ENCODE measurements at regions not wholly inside any gene's neighbourhood (a gene's known extent, or its start where the extent isn't known, plus 50 kb on each side); places are given as distances from the start of the nearest gene placed in this dataset.
A peak's percentile ranks its signal among the peaks of the same experiment; 100 is the strongest.
"Not testable (repeated sequence)": the region's sequence is repeated elsewhere in the genome, so short reads cannot be mapped to it uniquely, and the experiment has no call there.

DNA sequence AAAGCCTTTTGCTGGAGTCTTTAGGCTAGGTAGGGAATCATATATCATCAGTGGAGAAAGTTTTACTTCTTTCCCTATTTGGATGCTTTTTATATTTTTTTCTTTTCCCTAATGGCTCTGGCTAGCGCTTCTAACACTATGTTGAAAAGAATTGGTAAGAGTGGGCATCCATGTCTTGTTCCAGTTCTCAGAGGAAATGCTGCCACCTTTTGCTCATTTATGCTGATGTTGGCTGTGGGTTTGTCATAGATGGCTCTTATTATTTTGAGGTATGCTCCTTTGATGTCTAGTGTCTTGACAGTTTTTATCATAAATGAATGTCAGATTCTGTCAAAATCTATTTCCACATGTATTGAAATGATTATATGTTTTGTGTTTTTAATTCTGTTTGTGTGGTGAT lies 1544.1 kb downstream of the REEP3 start:
- no peak overlapping the region for H3K27ac Mint-ChIP-seq
- Histone ChIP-seq H3K27me3 (ENCODE audit: control insufficient read depth, insufficient read depth, low read length) (no peaks in the 10 kb centered on the region), H3K36me3 (ENCODE audit: control insufficient read depth, insufficient read depth, low read length) (no peaks in the 10 kb centered on the region), H3K4me1 (ENCODE audit: control insufficient read depth, insufficient read depth, low read length, poor library complexity, severe bottlenecking) (no peaks in the 10 kb centered on the region), H3K9me3 (ENCODE audit: control insufficient read depth in 2 of 2, low read length in 2 of 2) (no peaks in the 10 kb centered on the region), H3K27ac (ENCODE audit: insufficient read depth, low read length, poor library complexity, severe bottlenecking) (no peak overlapping the region), H3K4me3 (ENCODE audit: low read depth, low read length) (no peak overlapping the region)
- no peak for ATAC-seq (ENCODE audit: low read depth in 2 of 2)
- H3K4me3 Mint-ChIP-seq, result no peak overlapping the region
- no peaks in the 10 kb centered on the region for H3K4me1 Mint-ChIP-seq
- H3K27me3 Mint-ChIP-seq, result no peaks in the 10 kb centered on the region
- H3K36me3 Mint-ChIP-seq, result no peaks in the 10 kb centered on the region
- peaks cover 0 to 6% (median 1%) of the 10 kb centered on the region in 7 donors for H3K9me3 Mint-ChIP-seq
- no peak for DNase-seq

DNA sequence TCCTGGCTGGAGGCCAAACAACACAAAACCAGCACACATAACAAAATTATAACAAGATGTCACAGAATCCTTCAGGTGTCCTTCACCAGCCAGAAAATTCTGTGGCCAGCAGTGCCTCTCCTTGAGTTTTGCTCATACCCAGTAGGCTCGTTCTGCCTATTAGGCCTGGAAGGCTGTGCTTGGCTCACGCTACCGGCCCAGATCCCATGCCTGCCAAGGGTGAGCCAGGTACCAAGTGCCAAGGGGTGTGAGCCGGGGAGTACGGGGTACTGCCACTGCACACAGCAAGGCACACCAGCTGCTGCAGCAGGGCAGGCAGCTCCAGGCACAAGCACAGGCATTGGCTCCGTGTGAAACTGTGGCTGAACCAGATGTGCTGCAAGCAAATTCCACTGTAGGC lies 1562.0 kb downstream of the REEP3 start:
- no peak overlapping the region for H3K4me3 Mint-ChIP-seq
- no peaks in the 10 kb centered on the region for H3K27me3 ChIP-seq (ENCODE audit: control insufficient read depth, insufficient read depth, low read length)
- ATAC-seq (ENCODE audit: low read depth in 2 of 2), result no peak
- H3K4me3 ChIP-seq (ENCODE audit: low read depth, low read length), result no peak overlapping the region
- peaks cover 0 to 10% (median 8%) of the 10 kb centered on the region in 7 donors for H3K9me3 Mint-ChIP-seq
- peaks cover 0 to 5% (median 0%) of the 10 kb centered on the region in 4 donors for H3K4me1 Mint-ChIP-seq
- no peaks in the 10 kb centered on the region for H3K36me3 Mint-ChIP-seq
- no peaks in the 10 kb centered on the region for H3K36me3 ChIP-seq (ENCODE audit: control insufficient read depth, insufficient read depth, low read length)
- no peaks in the 10 kb centered on the region for H3K27me3 Mint-ChIP-seq
- H3K9me3 ChIP-seq (ENCODE audit: control insufficient read depth in 2 of 2, low read length in 2 of 2), result peaks cover 0 to 14% of the 10 kb centered on the region in 2 experiments
- no peak overlapping the region for H3K27ac ChIP-seq (ENCODE audit: insufficient read depth, low read length, poor library complexity, severe bottlenecking)
- H3K4me1 ChIP-seq (ENCODE audit: control insufficient read depth, insufficient read depth, low read length, poor library complexity, severe bottlenecking), result no peaks in the 10 kb centered on the region
- H3K27ac Mint-ChIP-seq, result no peak overlapping the region
- no peak for DNase-seq

DNA sequence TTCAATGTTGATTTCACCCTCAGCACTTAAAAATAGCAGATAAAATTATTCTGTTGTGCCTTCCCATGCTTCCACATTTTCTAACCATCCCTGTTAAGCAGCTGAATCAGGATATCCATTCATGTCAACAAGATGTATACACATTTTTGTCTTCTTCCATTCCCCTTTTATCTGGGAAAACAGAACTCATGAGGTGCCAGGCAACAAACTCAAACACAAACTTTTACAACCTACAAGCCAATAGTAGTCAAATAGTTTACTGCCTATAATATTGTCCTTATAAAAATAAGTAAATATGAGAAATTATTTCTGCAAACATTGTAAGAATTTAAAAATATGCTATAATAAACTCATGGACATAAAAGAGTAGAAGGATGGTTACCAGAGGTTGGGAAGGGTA lies 1569.8 kb downstream of the REEP3 start:
- DNase-seq, result no peak
- H3K36me3 ChIP-seq (ENCODE audit: control insufficient read depth, insufficient read depth, low read length), result no peaks in the 10 kb centered on the region
- no peaks in the 10 kb centered on the region for H3K4me1 ChIP-seq (ENCODE audit: control insufficient read depth, insufficient read depth, low read length, poor library complexity, severe bottlenecking)
- H3K27ac Mint-ChIP-seq, result peak overlapping the region in 1 of 3 donors; percentile 43
- peaks cover 0 to 13% (median 1%) of the 10 kb centered on the region in 7 donors for H3K9me3 Mint-ChIP-seq
- no peaks in the 10 kb centered on the region for H3K36me3 Mint-ChIP-seq
- no peak for ATAC-seq (ENCODE audit: low read depth in 2 of 2)
- no peak overlapping the region for H3K4me3 Mint-ChIP-seq
- no peaks in the 10 kb centered on the region for H3K4me1 Mint-ChIP-seq
- no peaks in the 10 kb centered on the region for H3K27me3 ChIP-seq (ENCODE audit: control insufficient read depth, insufficient read depth, low read length)
- H3K4me3 ChIP-seq (ENCODE audit: low read depth, low read length), result no peak overlapping the region
- H3K27ac ChIP-seq (ENCODE audit: insufficient read depth, low read length, poor library complexity, severe bottlenecking), result no peak overlapping the region
- no peaks in the 10 kb centered on the region for H3K9me3 ChIP-seq (ENCODE audit: control insufficient read depth in 2 of 2, low read length in 2 of 2)
- no peaks in the 10 kb centered on the region for H3K27me3 Mint-ChIP-seq

DNA sequence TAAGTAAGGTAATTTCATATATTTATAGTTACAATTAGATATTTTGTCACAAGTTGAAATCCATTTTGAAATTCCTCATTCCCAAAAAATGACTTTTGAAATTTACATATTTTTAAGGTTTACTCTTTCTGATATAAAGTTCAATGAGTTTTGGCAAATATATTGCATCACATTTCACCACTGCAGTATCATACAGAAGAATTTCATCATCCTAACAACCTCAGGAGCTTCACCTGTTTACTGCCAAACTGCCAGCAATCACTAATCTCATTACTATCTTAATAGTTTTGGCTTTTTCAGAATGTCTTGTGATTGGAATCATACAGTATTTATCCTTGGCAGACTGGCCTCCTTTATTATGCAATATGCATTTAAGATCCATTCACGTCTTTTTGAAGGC lies 1578.9 kb downstream of the REEP3 start:
- no peak overlapping the region for H3K4me3 ChIP-seq (ENCODE audit: low read depth, low read length)
- DNase-seq, result no peak

DNA sequence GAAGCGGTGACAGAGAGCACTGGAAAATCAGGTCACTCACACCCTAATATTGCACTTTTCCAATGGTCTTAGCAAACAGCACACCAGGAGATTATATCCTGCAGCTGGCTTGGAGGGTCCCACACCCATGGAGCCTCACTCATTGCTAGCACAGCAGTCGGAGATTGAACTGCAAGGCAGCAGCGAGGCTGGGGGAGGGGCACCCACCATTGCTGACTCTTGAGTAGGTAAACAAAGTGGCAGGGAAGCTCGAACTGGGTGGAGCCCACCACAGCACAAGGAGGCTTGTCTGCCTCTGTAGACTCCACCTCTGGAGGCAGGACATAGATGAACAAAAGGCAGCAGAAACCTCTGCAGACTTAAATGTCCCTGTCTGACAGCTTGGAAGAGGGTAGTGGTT lies 1579.7 kb downstream of the REEP3 start:
- H3K27ac ChIP-seq (ENCODE audit: insufficient read depth, low read length, poor library complexity, severe bottlenecking); H3K4me1 Mint-ChIP-seq; H3K27me3 Mint-ChIP-seq; H3K36me3 Mint-ChIP-seq; H3K9me3 ChIP-seq (ENCODE audit: control insufficient read depth in 2 of 2, low read length in 2 of 2); H3K27me3 ChIP-seq (ENCODE audit: control insufficient read depth, insufficient read depth, low read length); H3K27ac Mint-ChIP-seq; H3K36me3 ChIP-seq (ENCODE audit: control insufficient read depth, insufficient read depth, low read length); H3K4me3 Mint-ChIP-seq; H3K4me3 ChIP-seq (ENCODE audit: low read depth, low read length); ATAC-seq (ENCODE audit: low read depth in 2 of 2); H3K4me1 ChIP-seq (ENCODE audit: control insufficient read depth, insufficient read depth, low read length, poor library complexity, severe bottlenecking); DNase-seq: not testable (repeated sequence)
- H3K9me3 Mint-ChIP-seq, result peaks cover 0 to 22% (median 4%) of the 10 kb centered on the region in 7 donors

More for the DNA sequence above, 1578.9 kb downstream of the REEP3 start:
- no peaks in the 10 kb centered on the region for H3K4me1 Mint-ChIP-seq
- Histone ChIP-seq H3K9me3 (ENCODE audit: control insufficient read depth in 2 of 2, low read length in 2 of 2) (no peaks in the 10 kb centered on the region), H3K27ac (ENCODE audit: insufficient read depth, low read length, poor library complexity, severe bottlenecking) (no peak overlapping the region), H3K4me1 (ENCODE audit: control insufficient read depth, insufficient read depth, low read length, poor library complexity, severe bottlenecking) (no peaks in the 10 kb centered on the region), H3K27me3 (ENCODE audit: control insufficient read depth, insufficient read depth, low read length) (no peaks in the 10 kb centered on the region), H3K36me3 (ENCODE audit: control insufficient read depth, insufficient read depth, low read length) (no peaks in the 10 kb centered on the region)
- H3K36me3 Mint-ChIP-seq, result no peaks in the 10 kb centered on the region
- H3K27ac Mint-ChIP-seq, result no peak overlapping the region
- peaks cover 0 to 19% (median 2%) of the 10 kb centered on the region in 7 donors for H3K9me3 Mint-ChIP-seq
- no peak overlapping the region for H3K4me3 Mint-ChIP-seq
- ATAC-seq (ENCODE audit: low read depth in 2 of 2), result no peak
- no peaks in the 10 kb centered on the region for H3K27me3 Mint-ChIP-seq

DNA sequence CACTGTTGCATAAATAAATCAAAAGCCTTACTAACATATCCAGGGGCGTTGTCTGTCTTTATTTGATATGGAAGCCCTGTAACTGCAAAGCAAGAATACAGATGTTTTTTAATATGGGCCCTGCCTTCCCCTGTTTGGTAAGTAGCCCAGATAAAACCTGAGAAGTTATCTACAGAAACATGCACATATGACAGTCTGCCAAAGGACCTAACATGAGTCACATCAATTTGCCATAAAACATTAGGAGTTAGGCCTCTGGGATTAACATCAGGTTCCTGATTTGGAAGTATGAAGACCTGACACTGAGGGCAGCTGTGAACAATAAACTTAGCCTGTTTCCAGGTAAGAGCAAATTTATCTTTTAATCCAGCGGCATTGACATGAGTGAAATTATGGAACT lies 1588.8 kb downstream of the REEP3 start:
- Histone ChIP-seq H3K27ac (ENCODE audit: insufficient read depth, low read length, poor library complexity, severe bottlenecking) (no peak overlapping the region), H3K36me3 (ENCODE audit: control insufficient read depth, insufficient read depth, low read length) (no peaks in the 10 kb centered on the region), H3K4me1 (ENCODE audit: control insufficient read depth, insufficient read depth, low read length, poor library complexity, severe bottlenecking) (no peaks in the 10 kb centered on the region), H3K9me3 (ENCODE audit: control insufficient read depth in 2 of 2, low read length in 2 of 2) (no peaks in the 10 kb centered on the region), H3K27me3 (ENCODE audit: control insufficient read depth, insufficient read depth, low read length) (no peaks in the 10 kb centered on the region), H3K4me3 (ENCODE audit: low read depth, low read length) (no peak overlapping the region)
- DNase-seq (no peak), ATAC-seq (ENCODE audit: low read depth in 2 of 2) (no peak)
- Mint-ChIP-seq H3K27me3 (no peaks in the 10 kb centered on the region), H3K27ac (no peak overlapping the region), H3K9me3 (peaks cover 4 to 33% (median 7%) of the 10 kb centered on the region in 7 donors), H3K4me1 (no peaks in the 10 kb centered on the region), H3K4me3 (no peak overlapping the region), H3K36me3 (no peaks in the 10 kb centered on the region)

DNA sequence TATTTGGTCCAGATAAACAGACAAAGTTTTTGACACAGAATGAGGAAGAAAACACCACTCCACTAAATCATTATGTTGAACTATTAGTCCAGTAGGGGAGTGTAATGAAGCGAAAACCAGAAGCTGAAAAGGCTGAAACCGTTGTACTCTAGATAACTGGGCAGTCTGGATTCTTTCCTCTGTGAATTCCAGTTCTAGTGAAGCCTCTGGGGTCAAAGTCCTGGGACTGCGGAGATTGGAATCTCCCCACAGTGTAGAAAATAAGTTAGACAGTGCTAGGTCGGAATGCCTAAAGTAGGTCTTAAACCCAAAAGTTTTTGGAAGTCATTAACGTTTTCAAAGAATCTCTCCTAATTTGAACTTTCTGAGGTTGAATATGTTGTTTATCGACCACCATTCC lies 1589.9 kb downstream of the REEP3 start:
- peaks cover 3 to 33% (median 7%) of the 10 kb centered on the region in 7 donors for H3K9me3 Mint-ChIP-seq
- H3K9me3 ChIP-seq (ENCODE audit: control insufficient read depth in 2 of 2, low read length in 2 of 2); H3K4me1 Mint-ChIP-seq; H3K27me3 ChIP-seq (ENCODE audit: control insufficient read depth, insufficient read depth, low read length); H3K4me1 ChIP-seq (ENCODE audit: control insufficient read depth, insufficient read depth, low read length, poor library complexity, severe bottlenecking); H3K27ac Mint-ChIP-seq; H3K4me3 ChIP-seq (ENCODE audit: low read depth, low read length); ATAC-seq (ENCODE audit: low read depth in 2 of 2); H3K27me3 Mint-ChIP-seq; H3K36me3 ChIP-seq (ENCODE audit: control insufficient read depth, insufficient read depth, low read length); H3K4me3 Mint-ChIP-seq; DNase-seq; H3K27ac ChIP-seq (ENCODE audit: insufficient read depth, low read length, poor library complexity, severe bottlenecking); H3K36me3 Mint-ChIP-seq: not testable (repeated sequence)

DNA sequence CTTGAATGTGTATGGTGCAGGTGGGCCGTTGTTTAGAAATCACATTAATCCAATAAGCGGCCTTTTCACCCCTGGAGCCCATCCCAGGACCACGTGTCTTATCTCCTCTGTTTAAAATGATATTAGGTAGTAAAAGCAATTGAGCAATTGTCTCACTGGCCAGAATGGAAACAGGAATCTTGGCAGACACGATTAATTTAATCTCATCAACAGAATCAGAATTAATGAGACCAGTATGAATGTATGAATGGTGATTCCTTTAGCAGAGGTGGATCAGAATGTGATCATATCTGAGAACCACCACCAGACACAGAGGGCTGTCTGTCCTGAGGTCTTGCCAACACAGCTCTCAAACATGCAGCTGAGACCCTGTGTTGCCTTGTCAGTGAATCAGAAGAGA lies 1591.4 kb downstream of the REEP3 start:
- no peak overlapping the region for H3K27ac Mint-ChIP-seq
- H3K4me1 Mint-ChIP-seq, result no peaks in the 10 kb centered on the region
- ATAC-seq (ENCODE audit: low read depth in 2 of 2), result no peak
- no peaks in the 10 kb centered on the region for H3K9me3 ChIP-seq (ENCODE audit: control insufficient read depth in 2 of 2, low read length in 2 of 2)
- H3K4me3 Mint-ChIP-seq, result no peak overlapping the region
- H3K4me3 ChIP-seq (ENCODE audit: low read depth, low read length), result no peak overlapping the region
- H3K36me3 ChIP-seq (ENCODE audit: control insufficient read depth, insufficient read depth, low read length), result no peaks in the 10 kb centered on the region
- H3K27me3 ChIP-seq (ENCODE audit: control insufficient read depth, insufficient read depth, low read length), result no peaks in the 10 kb centered on the region
- no peaks in the 10 kb centered on the region for H3K36me3 Mint-ChIP-seq
- no peak for DNase-seq
- H3K27ac ChIP-seq (ENCODE audit: insufficient read depth, low read length, poor library complexity, severe bottlenecking), result no peak overlapping the region
- H3K9me3 Mint-ChIP-seq, result peaks cover 3 to 31% (median 7%) of the 10 kb centered on the region in 7 donors
- H3K4me1 ChIP-seq (ENCODE audit: control insufficient read depth, insufficient read depth, low read length, poor library complexity, severe bottlenecking), result no peaks in the 10 kb centered on the region
- no peaks in the 10 kb centered on the region for H3K27me3 Mint-ChIP-seq
